ENCODE measurements at regions not wholly inside any gene's neighbourhood (a gene's known extent, or its start where the extent isn't known, plus 50 kb on each side); places are given as distances from the start of the nearest gene placed in this dataset.

DNA sequence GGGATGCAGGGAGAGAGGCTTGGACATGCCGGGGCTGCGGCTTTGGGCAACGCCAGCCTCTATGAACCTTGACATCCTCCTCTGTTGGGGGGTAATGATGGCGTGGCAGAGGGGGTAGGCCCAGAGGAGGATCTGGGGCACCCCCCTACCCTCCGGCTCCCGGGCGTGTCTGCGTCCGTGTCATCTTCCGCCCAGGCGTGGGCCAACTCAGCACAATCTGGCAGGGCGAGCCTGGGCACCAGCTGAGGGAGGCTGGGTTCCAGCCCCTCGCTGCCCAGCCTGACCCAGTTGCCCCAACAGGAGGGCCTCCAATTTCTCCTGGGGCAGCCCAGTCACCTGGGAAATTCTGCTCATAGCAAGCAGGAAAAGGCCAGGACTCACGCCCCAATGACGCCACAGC, 62.9 kb upstream of the IL17B start:
- no peak for DNase-seq

DNA sequence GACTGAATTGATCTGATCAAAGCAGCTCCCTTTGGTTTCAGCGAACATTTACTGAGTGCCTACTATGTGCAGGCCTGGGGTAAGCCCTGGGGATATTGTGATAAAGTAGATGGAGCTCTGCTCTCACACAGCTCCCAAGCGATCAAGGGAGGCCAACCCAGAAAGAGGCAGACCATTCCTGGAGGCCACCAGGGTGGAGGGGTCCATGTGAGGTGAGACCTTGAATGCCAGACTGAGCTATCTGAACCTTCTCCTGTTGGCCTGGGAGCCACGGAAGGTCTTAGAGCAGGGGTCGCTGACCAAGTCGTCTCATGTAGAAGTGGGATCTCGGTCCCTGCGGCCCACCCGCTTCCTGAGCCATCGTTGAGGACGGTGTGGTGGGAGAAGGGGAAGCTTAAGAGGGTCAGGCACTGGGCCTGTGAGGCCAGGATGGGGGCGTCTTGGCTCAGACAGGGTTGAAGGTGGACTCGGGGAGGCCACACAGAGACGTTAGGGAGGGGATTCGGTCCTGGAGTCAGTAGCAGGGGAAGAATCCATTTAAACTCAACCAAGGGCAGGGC, 62.2 kb upstream of the IL17B start:
- DNase-seq = no peak

DNA sequence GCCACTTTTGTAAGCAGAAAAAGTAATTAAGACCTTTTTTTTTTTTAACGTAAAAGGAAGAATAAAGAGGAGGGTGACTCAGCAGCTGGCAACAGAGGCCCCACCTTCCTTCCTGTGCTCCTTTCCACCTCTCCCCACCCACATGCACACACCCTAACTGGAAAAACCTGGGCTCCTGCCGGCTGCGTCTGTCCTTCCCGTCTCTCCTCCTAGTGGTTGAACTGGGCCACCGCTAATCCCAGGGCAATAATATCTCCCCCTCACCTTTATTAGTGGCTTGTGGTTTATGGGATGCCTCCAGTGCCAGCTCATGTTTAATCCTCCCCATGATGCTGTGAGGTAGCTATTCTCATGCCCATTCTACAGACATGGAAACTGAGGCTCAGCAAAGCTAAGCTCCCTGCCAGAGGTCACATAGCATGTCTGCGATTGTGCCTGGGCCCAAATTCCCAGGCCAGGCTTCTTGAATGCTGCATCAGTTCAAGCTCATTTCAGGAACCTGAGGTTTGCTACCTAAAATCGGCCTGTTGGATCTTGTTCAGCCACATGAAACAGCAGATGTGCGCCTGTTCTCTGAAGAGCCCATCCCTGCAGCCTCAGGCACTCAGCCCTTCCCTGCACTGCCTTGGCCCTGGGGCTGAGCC, 60.9 kb upstream of the IL17B start:
- peak; percentile 56 to 65 for DNase-seq

DNA sequence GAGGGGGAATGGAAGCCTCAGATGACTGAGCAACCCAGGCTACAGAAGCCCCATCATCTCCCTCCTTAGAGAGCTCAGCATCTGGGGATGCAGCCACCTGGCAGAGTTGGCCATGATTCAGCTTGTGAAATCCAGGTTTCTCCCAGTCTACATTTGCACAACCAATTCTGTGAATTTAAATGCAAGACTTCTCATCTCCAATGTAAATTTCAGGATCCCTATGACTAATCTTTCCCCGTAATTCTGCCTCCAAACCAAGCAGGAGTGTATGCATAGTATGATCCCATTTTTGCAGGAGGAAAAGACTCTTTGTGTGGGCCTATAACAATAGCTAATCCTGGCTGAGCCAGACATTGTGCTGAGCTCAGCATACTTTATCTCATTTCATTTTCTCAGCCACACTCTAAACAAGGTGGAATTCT, 59.6 kb upstream of the IL17B start:
- no peak for DNase-seq

DNA sequence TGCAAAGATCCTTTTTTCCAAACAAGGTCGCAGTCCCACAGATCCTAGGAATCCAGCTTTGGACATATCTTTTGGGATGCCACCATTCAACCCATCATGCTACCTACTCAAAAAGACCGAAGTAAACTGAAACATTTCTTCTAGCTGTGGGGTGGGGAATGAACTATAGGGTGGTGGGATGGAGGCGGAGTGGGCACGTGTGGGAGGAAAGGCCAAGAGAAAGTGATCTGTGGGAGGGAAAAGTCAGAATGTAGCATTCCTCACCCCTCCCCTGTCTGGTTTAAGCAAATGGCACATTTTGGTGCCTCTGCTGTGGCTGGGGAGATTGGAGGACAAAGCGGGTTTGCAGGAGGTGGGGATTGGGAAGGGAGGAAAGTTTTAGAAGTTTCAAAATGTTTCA, 59.2 kb upstream of the IL17B start:
- no peak for DNase-seq

DNA sequence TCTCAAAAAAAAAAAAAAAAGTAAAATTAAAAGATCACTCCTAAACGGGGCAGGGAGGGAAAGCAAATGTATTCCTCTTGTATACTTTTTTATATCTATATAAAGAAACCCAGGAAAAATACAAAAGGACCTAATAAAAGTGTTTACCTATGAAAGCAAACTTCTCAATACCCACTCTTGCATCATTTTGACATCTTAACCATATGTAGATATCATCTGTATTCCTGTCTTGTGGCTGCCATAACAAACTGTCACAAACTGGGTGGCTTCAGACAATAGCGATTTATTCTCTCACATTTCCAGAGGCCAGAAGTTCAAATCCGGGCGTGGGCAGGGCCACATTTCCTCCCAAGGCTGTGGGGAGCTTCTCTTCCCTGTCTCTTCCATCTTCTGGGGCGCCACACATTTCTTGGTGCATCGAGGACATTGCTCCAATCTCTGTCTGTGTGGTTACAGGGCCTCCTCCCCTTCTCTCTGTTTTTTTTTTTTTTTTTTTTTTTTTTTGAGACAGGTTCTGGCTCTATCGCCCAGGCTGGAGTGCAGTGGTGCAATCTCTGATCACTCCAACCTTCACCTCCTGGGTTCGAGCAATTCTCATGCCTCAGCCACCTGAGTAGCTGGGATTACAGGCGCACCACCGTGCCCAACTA, 58.4 kb upstream of the IL17B start:
- DNase-seq = no peak

DNA sequence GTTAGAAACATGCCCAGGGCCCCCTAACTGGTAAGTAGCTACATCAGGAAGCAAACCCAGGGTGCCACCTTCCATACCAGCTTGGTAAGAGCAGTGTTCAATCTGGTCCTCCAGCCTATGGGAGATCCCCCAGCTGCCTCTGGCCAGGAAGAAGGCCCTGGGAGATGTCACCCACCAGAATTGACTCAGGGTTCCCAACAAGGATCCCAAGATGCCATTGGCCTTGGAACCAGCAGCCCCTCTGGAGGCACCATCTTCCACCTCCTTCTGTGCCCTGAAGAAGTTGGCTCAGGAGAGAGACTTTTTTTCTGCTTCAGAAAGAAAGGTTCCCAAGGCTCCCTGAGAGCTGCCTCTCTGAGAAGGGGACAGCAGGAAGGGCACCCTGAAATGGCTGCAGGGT, 56.6 kb upstream of the IL17B start:
- DNase-seq = no peak

DNA sequence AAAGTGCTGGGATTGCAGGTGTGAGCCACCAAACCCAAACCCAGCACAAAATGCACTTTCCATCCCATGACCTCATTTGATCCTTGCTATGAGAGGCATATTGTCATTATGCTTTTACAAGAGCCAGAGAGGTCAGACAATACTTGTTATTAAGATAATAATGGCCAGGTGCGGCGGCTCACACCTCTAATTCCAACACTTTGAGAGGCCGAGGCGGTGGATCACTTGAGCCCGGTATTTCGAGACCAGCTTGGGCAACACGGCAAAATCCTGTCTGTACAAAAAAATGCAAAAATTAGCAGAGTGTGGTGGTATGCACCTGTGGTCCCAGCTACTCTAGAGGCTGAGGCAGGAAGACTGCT, 55.9 kb upstream of the IL17B start:
- DNase-seq = no peak

DNA sequence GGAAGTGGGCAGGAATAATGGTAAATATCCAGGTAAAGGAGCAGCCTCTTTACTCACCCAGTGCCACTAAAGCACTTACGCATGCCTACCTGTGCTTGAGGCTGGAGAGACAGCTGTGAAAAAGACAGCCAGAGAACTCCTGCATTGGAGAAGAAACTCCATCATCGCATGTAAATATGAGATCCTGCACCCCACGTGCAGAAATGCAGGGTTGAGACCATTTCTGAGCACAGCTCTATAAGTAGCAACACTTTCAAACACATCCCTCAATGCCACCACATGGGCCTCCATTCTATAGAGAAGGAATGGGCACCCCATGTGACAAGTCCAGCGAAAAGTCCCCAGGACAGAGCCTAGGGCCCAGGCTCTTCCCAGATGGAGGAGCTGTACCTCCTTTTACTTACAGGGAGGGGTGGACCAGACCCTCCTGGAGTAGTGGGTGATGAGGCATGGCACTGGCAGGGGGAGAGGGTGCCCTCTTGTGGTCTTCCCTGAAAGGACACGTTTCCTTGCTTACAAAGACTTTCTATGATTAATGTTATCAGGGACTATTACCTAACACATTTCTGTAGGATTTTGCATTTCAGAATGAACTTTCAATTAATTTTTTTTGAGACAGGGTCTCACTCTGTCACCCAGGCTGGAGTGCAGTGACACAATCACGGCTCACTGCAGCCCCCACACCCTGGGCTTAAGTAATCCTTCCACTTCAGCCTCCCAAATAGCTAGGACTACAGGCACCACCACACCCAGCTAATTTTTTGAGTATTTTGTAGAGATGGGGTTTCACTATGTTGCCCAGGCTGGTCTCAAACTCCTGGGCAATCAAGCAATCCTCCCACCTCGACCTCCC, 55.3 kb upstream of the IL17B start:
- peak; percentile 10 to 72 for DNase-seq

DNA sequence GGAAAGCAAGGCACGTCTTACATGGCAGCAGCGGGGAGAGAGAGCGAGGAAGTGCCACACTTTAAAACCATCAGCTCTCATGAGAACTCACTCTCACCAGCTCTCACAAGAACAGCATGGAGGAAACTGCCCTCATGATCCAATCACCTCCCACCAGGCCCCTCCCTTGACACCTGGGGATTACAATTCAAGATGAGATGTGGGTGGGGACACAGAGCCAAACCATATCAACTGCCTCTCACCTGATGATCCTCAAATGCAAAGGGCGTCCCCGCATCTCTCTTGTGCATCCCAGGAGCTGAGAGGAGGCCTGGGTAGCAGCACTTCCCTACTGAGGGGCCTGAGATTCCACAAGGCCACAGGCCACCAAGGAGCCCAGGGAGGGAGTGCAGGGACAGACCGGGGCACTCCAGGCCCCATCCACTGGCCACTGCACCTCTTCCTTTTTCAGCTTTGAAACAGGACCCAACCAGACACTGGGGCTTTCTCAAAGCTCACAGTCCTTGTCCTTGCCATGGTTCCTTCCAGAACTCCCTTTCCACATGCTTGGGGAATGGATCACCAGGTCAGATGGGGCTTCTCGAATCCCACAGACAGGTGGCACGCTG, 54.5 kb upstream of the IL17B start:
- no peak for DNase-seq

DNA sequence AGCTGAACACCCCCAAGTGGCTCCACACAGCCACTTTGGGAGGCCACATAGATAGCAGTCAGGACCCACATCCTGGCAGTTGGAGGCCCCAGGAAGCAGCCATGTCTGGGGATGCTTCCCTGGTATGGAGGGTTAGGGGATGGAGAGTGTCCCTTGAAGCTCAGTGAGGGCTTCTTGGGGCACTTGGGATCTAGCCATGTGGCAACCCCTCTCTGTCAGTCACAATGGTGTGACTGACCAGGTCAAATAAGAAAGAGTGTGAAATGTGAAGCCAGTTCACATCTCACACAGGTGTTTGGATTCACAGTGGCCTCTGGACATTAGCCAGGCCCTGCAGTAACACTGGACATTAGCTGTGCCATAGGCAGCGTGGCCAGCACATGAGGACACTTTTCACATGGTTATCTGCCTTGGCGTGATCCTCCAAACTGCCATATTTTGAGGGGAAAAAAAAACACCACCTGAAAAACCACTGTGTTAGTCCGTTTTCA, 53.9 kb upstream of the IL17B start:
- DNase-seq = no peak

DNA sequence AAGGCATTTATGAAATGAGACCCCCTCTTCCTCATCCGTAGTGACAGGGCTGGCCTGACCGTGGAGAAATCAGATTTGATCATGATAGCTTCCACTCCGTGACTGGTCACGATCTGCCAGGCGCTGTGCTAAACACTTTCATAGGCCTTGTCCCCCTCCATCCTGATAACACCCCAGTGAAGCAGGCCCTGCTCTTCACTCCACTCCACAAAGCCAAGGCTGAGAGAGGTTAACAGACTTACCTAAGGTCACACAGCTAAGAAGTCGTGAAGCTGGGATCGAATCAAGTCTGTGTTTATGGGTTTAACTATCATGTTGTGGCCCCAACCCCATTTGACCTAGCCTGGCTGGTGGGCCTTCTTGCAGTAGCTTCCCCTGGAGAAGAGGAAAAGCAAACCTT, 53.3 kb upstream of the IL17B start:
- DNase-seq = no peak

DNA sequence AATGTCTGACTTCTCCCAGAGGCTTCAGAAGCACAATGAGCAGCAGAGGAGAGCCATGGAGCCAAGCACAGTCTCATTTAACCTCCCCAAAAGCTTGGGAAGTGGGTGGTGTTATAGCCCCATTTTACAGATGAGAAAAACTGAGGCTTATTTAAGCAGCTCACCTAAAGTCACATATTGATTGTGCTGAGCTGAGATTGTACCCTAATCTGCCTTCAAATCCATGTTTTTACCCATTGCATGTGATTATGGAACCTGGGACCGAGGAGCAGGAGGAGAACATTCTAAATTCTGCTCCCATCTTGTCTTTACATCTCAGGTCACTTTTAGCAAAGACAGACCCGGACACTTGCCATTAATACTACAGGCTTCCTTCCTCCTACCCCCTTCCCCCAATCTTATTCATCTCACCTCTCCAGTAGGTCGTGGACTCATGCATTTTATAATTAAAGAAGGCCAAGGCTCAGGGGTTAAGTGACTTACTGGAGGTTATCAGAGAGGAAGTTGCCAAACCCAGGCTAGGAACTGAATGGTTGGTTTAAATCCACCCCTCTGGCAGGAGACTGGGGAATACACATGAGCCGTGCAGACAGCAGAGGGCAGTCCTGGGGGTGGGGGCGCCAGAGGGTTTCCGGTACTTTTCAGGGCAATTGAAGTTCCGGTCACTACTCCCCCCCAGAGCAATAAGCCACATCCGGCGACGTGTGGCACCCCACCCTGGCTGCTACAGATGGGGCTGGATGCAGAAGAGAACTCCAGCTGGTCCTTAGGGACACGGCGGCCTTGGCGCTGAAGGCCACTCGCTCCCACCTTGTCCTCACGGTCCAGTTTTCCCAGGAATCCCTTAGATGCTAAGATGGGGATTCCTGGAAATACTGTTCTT, 51.0 kb upstream of the IL17B start:
- no peak for DNase-seq
